SK-N-SH treated with all-trans-retinoic acid at 6 μM for 48 hours (cell line): ENCODE measurements at regions not wholly inside any gene's neighbourhood (a gene's known extent, or its start where the extent isn't known, plus 50 kb on each side); places are given as distances from the start of the nearest gene placed in this dataset.
A peak's percentile ranks its signal among the peaks of the same experiment; 100 is the strongest.

Experiments used
- ATAC-seq: fragments of 200-7000 bp; cut with Tn5 transposase; 3 replicates; pipeline ENCODE4 v1.9.1; 2020; ENCODE audit warnings: mild to moderate bottlenecking, moderate library complexity
- ARNTL ChIP-seq: fragments of 450-650 bp; formaldehyde crosslinking; IDR thresholded peaks from 2 replicates; pipeline ENCODE4 v1.5.0; 2020; ENCODE audit warnings: low read depth, mild to moderate bottlenecking, moderate library complexity, borderline replicate concordance
- BACH2 ChIP-seq: fragments of 250-450 bp; sonication (Bioruptor Pico); IDR thresholded peaks from 2 replicates; pipeline ENCODE4 v1.9.0; 2021; ENCODE audit warnings: mild to moderate bottlenecking, borderline replicate concordance
- CSRNP3 ChIP-seq: fragments of 250-450 bp; sonication (Bioruptor Pico); IDR thresholded peaks from 2 replicates; pipeline ENCODE4 v1.5.1; 2021; ENCODE audit warnings: mild to moderate bottlenecking, moderate library complexity
- ISL1 ChIP-seq: fragments of 250-450 bp; sonication (Bioruptor Pico); IDR thresholded peaks from 2 replicates; pipeline ENCODE4 v2.1.2; 2022; ENCODE audit warnings: mild to moderate bottlenecking, moderate library complexity
- OSR1 ChIP-seq: fragments of 250-450 bp; sonication (Bioruptor Pico); IDR thresholded peaks from 2 replicates; pipeline ENCODE4 v1.8.0; 2022; ENCODE audit warnings: moderate library complexity, mild to moderate bottlenecking, inconsistent platforms
- PATZ1 ChIP-seq: fragments of 250-450 bp; sonication (Bioruptor Pico); IDR thresholded peaks from 2 replicates; pipeline ENCODE4 v1.8.0; 2020; ENCODE audit warnings: mild to moderate bottlenecking, moderate library complexity, borderline replicate concordance
- POU6F1 ChIP-seq: fragments of 250-450 bp; sonication (Bioruptor Pico); IDR thresholded peaks from 2 replicates; pipeline ENCODE4 v1.8.0; 2021; ENCODE audit warnings: low read depth, mild to moderate bottlenecking, moderate library complexity, borderline replicate concordance
- PPARA ChIP-seq: fragments of 250-450 bp; sonication (Bioruptor Pico); IDR thresholded peaks from 2 replicates; pipeline ENCODE4 v1.5.0; 2020; ENCODE audit warnings: mild to moderate bottlenecking, borderline replicate concordance
- TCF4 ChIP-seq: fragments of 250-450 bp; sonication (Bioruptor Pico); IDR thresholded peaks from 2 replicates; pipeline ENCODE4 v1.8.0; 2021; ENCODE audit warnings: mild to moderate bottlenecking, moderate library complexity, borderline replicate concordance
- TSHZ2 ChIP-seq: fragments of 250-450 bp; sonication (Bioruptor Pico); IDR thresholded peaks from 2 replicates; pipeline ENCODE4 v1.5.0; 2020; ENCODE audit warnings: mild to moderate bottlenecking, moderate library complexity
- ZFP3 ChIP-seq: fragments of 250-450 bp; sonication (Bioruptor Pico); IDR thresholded peaks from 2 replicates; pipeline ENCODE4 v1.5.0; 2020; ENCODE audit warnings: mild to moderate bottlenecking, moderate library complexity
- ZNF565 ChIP-seq: fragments of 450-650 bp; formaldehyde crosslinking; conservative IDR thresholded peaks from 2 replicates; pipeline ENCODE4 v1.5.0; 2020; ENCODE audit warnings: low read depth, mild to moderate bottlenecking, moderate library complexity
- ZNF70 ChIP-seq: fragments of 450-650 bp; formaldehyde crosslinking; IDR thresholded peaks from 2 replicates; pipeline ENCODE4 v1.5.0; 2020; ENCODE audit warnings: mild to moderate bottlenecking, moderate library complexity
- ZNF8 ChIP-seq: fragments of 450-650 bp; formaldehyde crosslinking; IDR thresholded peaks from 2 replicates; pipeline ENCODE4 v1.5.0; 2020; ENCODE audit warnings: mild to moderate bottlenecking, moderate library complexity
- TF ChIP-seq, protein P1 (sequence below): fragments of 250-450 bp; sonication (Bioruptor Pico); IDR thresholded peaks from 2 replicates; pipeline ENCODE4 v1.5.1; 2020; ENCODE audit warnings: low read depth, mild to moderate bottlenecking, moderate library complexity

DNA sequence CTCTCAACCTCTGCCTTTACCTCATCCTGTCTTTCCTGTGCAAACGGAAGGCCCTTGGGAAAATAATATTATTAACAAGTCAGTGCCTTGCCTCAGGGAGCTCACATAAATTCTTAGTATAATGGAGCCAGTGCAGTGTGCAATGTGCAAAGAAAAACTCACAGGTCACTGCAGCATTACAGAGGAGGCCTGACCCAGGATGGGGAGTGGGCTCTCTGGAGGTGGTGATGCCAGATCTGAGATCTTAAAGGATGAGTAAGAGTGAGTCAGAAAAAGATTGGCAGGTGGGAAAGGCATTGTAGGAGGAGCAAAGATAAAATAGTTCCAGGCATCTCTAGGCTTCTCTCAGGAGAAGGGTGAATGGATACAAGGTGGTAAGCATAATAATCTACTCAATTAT lies 185.6 kb upstream of the ADAMTS9 start:
- 0 out of 2 replicates have a peak, but pooled peaks have one; percentile 45 for TF ChIP-seq ZFP3 (CRISPR knock-in tag)
- no peak for TF ChIP-seq BACH2 (CRISPR knock-in tag)

DNA sequence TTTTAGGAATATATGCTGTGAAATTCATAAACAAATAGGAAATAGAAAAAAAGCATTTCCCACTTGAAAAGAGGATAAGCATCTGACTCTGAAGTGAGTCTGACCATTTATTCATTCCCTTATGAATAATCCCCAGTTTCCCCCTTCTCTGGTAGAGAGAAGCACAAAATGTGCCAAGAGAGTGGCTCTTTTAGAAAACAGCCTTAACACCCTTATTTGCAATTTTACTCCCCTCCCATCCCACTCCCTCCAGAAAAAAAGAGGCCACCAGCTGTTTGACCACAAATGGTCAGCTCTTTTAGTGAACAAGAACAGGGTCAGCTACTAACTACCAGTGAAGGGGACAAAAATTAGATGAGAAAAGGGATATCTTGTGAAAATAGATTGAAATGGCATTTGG lies 184.5 kb upstream of the ADAMTS9 start:
- ATAC-seq: no peak
- TF ChIP-seq ZFP3 (CRISPR knock-in tag) (no peak), ZNF8 (no peak), PPARA (CRISPR knock-in tag) (no peak), ISL1 (CRISPR knock-in tag) (no peak), POU6F1 (CRISPR knock-in tag) (no peak), ZNF565 (CRISPR knock-in tag) (no peak), OSR1 (CRISPR knock-in tag) (no peak), TSHZ2 (CRISPR knock-in tag) (no peak)
- TF ChIP-seq, all 23 proteins: peak for 0

More for the DNA sequence above, 185.6 kb upstream of the ADAMTS9 start:
- ATAC-seq: no peak

DNA sequence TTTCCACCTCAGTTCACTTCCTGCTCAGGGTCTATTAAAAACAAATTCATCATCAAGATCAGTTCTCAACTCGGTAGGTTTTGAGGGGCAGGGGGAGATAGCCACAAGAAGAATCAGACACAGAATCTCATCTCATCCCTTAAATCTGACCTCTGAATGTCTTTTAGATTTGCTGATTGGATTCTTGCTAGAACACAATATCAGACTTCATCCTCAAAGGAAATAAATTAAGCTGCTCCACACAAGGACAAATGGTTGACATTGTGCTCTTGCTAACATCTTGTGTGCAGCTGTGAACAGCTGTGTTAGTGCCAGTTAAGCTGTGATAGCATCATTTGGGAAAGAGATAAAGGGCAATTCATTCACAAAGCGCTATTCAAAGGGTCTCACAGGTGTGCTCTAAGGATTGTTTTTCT lies 184.0 kb upstream of the ADAMTS9 start:
- no peak for ATAC-seq
- TF ChIP-seq TCF4 (CRISPR knock-in tag) (peak; percentile 82; the same call in 1 of the 2 replicates), TSHZ2 (CRISPR knock-in tag) (0 out of 2 replicates have a peak, but pooled peaks have one; percentile 17), CSRNP3 (CRISPR knock-in tag) (no peak)
- TF ChIP-seq, protein P1, sequence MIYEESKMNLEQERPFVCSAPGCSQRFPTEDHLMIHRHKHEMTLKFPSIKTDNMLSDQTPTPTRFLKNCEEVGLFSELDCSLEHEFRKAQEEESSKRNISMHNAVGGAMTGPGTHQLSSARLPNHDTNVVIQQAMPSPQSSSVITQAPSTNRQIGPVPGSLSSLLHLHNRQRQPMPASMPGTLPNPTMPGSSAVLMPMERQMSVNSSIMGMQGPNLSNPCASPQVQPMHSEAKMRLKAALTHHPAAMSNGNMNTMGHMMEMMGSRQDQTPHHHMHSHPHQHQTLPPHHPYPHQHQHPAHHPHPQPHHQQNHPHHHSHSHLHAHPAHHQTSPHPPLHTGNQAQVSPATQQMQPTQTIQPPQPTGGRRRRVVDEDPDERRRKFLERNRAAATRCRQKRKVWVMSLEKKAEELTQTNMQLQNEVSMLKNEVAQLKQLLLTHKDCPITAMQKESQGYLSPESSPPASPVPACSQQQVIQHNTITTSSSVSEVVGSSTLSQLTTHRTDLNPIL (CRISPR knock-in tag): no peak

- TF ChIP-seq ZNF8: no peak
- no peak for TF ChIP-seq BACH2 (CRISPR knock-in tag)
- TF ChIP-seq ARNTL (CRISPR knock-in tag): no peak
- TF ChIP-seq PATZ1 (CRISPR knock-in tag): no peak
- TF ChIP-seq, protein P1 (CRISPR knock-in tag): no peak
- TF ChIP-seq ISL1 (CRISPR knock-in tag): no peak
- TF ChIP-seq ZNF70 (CRISPR knock-in tag): no peak
- no peak for TF ChIP-seq ZFP3 (CRISPR knock-in tag)
- TF ChIP-seq, all 23 proteins: peak for 0
- no peak for ATAC-seq
Measured at GRCh38 chr3:64870876-64871646, 183.3 kb upstream of the ADAMTS9 start.
